Stimulated activated CD4-positive, alpha-beta T cell treated with anti-CD3 and anti-CD28 coated beads, Interleukin-2, amount 100 ng/mL, for 48 hours (primary cell): ENCODE measurements at regions not wholly inside any gene's neighbourhood (a gene's known extent, or its start where the extent isn't known, plus 50 kb on each side); places are given as distances from the start of the nearest gene placed in this dataset.
"Not testable (repeated sequence)": the region's sequence is repeated elsewhere in the genome, so short reads cannot be mapped to it uniquely, and the experiment has no call there.

Experiments
- DNase-seq, 2 donors: peaks; one replicate each; pipeline ENCODE4 v3.0.0-alpha.2; 2020

DNA sequence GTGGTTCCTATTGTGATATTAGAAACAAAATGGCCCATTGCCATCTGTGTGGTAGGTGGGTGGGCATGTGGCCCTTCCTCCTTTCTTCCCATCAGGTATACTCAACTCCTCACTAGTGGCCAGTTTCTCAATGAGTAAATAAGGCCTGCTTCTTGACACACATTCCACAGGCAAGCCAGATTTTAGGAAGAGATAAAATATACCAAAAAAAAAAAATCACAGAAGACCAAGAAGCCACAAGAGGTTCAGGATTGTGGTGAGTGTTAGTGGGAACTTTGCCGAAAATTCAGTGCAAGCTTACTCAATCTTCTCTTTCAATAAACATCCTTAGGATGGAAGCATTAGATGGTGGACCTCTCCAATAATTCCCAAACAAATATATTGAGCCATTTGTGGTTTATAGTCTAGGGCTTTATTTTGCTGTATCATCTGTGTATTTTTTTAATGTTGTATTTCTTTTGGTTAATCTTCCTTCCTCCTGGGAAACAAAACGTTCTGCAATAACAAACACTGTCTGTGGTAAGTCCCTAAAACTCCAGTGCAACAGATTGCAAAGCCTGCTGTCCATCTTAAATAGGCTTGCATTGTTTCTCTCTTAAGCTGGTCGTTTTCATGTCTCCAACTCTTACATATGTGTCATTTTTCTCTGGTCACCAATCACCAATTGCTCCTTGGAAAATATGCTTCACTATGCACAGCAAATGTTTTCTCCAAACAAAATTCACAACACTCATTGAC lies 289.9 kb upstream of the KITLG start:
- no peak for DNase-seq

DNA sequence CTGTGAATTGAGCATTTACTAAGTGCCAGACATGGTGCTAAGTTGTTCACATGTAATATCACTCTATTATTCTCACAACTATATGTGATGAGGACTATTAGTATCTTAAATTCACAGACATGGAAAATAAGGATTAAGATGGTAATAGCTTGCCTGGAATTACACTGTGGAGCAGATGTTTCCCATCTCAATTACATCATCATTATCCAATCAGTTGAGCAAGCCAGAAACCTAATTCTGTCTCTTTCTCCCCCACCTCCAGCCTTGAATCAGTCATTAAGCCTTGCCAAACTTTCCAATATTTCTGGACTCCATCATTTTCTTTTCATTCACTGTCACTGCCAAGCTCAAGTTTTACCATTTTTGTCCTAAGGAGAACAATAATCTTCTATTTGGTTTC lies 287.8 kb upstream of the KITLG start:
- DNase-seq = no peak

DNA sequence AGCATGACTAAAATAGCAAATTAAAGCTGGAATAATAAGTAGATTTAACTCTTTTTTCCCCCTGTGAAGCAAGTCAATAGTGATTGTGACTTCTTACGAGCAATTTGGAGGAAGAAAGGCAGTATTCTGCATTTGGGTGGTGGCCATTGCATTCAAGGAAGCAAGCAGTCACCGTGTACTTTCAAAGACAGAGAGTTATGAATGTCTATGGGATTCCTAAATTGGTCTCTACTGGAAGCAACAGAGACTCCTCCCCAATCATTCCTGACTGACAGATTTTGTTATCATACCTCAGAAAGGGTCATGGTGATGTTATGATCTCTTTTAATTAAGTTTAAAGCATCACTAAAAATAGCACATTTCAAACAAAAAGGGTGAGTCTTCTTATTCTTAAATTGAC lies 287.2 kb upstream of the KITLG start:
- DNase-seq = no peak

DNA sequence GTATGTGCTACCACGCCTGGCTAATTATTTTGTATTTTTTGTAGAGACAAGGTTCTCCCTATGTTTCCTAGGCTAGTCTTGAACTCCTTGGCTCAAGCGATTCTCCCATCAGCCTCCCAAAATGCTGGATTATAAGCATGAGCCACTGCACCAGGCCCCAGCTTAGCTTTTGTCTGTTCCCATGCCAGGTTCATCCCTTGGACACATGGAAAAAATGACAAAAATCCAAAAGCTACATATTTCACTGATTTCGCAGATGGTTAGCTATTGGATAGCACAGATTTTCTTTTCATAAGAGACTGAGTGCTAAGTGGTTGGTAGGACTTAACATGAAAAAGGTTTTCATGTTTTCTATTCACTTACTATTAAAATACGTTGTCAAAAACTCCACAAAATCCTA lies 286.6 kb upstream of the KITLG start:
- DNase-seq = no peak

DNA sequence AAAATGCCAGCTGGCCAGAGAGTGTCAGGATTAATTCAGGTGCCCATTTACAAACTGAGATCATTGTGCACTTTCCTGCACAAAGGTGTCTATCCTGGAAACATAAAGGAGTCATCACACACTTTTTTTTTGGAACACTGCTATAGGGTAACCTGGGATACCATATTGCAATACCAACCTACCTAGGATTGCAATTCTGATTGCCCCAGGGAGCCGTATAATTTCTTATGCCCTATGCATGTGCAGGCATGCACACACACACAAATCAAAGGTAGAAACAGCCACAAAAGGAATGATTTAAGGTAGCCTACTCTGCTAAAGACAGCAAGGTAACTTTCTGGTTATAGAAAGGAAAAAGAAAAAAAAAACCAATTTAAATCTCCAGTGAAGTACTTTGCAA lies 285.3 kb upstream of the KITLG start:
- no peak for DNase-seq

DNA sequence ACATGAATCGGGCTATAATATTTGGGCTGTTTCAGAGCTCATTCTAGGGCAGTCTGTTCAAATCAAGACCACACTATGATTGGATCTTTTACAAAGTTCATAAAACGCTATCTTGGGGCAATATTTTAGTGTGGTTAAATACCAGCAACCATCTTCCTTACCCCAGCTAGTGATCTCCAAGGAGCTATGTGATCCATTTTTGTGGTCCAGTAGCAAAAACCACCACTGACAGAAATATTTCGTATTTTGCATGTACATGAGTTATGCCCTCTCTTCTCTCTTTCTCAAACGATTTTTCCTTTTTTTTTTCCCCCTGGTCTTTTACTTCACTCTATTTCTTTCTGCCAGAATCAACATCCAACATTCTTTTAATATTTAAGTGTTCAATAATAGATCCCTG lies 280.6 kb upstream of the KITLG start:
- DNase-seq = no peak

DNA sequence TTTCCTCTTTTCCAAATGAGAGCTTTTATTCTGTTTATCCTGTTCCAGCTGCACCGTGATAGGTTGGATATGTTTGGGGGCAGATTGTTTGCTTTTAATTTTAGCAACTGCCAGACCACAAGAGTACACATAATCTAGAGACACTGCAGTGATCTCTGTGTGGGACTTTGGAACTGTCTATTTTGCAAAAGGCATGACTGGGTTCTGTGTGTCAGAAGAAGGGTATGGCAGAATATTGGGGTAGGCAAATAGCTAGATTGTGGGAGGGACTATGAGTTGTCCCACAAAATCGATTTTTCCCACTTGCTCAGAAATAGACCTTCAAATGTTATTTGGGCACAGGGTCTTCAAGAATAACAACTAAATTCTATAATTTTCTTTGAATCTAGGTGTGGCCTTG lies 275.9 kb upstream of the KITLG start:
- no peak for DNase-seq

DNA sequence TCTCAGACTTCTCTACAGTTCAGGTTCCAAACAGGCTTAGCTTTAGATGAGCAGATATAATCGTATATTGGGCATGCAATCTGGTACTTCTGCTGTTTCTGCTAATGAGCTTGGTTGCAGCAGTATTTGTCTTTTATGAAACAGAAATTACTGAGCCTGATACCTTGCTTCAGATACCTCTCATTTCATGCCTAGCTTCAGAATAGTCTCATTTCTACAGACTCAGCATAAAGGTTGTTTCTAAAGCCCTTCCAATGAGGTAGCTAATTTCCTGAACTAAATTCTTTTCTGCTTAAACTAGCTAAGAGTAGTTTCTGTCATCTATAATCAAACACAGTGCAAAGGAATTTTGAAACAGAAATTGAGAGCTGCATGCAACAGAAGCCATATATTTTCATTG lies 275.0 kb upstream of the KITLG start:
- no peak for DNase-seq

DNA sequence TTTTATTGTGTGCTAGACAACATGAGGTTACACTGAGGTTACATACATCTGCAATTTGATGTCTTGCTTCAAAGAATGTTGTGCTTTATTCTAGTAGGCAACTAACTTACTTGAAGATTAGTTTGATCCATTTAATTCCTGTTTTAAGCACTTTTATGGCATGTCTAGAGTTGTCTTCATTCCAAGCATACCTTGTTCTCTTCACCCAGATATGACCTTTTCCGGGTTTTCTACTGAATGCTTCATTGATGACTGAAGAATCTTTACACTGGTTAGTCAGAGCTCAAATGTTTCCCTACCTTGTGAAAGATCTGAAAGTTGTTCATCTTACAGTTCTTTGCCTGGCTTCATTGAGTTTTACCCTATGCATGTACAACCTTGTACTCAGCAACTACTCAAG lies 274.0 kb upstream of the KITLG start:
- no peak for DNase-seq

DNA sequence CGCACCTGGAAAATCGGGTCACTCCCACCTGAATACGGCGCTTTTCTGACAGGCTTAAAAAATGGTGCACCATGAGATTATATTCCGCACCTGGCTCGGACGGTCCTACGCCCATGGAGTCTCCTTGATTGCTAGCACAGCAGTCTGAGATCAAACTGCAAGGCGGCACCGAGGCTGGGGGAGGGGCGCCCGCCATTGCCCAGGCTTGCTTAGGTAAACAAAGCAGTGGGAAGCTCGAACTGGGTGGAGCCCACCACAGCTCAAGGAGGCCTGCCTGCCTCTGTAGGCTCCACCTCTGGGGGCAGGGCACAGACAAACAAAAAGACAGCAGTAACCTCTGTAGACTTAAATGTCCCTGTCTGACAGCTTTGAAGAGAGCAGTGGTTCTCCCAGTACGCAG lies 267.0 kb upstream of the KITLG start:
- not testable (repeated sequence) for DNase-seq

DNA sequence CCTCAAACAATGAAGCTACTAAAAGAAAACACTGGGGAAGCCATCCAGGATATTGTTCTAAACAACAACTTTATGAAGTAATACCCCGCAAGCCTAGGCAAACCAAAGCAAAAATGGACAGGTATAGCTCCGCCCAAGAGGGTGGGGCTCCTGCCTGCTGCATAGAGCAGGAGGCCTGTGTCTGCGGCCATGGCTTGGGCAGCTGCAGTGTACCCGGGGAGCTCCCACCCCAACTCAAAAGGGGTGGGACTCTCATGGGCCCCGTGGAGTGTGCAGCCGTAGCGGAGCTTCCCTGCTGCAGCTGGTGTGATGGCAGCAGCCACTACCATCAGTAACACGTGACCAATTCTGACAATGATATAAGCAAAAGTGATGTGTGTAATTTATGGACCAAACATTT lies 264.2 kb upstream of the KITLG start:
- no peak for DNase-seq

DNA sequence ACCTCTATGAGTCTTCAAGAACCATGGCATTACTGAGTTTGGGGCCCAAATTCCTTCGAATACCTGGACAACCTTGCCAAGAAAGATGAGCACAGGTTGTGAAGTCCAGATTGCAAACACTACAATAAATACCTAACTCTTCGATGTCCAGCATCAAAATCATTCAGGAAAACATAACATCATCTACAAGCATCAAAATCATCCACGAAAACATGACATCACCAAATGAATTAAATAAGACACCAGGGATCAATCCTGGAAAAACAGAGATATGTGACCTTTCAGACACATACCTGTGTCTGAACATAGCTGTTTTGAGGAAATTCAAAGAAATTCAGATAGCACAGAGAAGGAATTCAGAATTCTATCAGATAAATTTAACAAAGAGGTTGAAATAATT lies 262.0 kb upstream of the KITLG start:
- no peak for DNase-seq

DNA sequence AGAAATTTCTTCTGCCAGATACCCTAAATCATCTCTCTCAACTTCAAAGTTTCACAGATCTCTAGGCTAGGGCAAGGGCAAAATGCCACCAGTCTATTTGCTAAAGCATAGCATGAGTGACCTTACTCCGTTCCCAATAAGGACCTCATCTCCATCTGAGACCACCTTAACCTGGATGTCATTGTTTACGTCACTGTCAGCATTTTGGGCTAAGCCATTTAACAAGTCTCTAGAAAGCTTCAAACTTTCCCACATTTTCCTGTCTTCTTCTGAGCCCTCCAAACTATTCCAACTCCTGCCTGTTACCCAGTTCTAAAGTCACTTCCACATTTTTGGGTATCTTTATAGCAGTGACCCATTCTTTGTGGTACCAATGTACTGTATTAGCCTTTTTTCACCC lies 259.2 kb upstream of the KITLG start:
- no peak for DNase-seq

DNA sequence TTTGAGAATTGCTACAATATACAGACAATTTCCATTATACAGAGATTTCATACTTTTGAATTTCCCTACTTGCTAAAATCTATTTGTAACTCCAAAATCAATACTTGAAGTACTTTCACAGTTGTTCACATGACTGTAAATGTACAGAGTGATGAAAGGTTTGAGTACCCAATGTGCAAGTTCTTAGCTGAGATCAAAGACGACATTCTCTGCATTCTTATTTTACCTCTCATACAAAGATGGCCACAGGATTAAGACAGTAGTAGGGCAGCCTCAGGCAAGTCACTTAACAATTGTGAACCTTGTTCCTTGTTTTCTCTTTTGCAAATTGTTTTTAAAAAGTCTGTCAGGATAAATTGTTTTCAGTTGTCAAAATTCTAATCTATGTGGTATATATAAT lies 255.9 kb upstream of the KITLG start:
- no peak for DNase-seq

DNA sequence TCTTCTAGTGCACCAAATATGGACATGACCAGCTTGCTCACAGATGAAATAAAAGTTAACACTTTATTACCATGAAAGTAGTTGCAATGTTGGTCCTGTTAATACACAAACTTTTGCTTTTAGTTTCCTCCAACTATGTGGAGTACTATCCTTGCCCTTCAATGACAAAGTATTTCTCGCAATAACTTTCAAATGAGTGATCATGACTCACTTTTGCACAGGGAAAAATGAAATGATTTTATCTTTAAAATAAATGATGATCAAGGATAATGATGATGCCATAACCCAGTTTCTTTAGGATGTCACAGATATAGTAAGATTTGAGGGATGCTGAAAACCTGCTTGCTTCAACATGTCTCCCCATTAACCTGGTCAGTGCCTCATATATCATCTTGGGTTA lies 254.0 kb upstream of the KITLG start:
- no peak for DNase-seq

DNA sequence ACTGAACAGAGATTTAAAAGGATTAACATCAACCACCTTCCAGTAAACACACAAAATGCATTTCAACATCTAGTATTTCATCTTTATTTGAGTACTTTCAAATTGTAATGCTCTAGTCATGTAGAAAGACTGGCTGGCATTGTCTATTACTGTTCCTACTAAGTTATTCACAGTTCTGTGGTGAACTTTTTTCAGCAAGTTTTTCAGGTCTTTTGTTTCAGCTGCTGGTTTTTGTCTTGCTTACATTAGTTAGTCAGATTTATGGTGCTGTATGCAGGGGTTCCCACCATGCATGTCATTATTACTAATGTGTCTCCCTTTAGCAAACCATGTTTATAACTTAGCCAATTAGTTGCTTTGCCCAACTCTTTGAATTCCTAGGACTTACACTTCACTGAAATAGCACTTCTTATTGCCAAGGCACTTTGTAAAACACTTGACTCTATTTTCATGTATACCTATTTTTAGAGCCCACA lies 253.4 kb upstream of the KITLG start:
- DNase-seq = no peak

DNA sequence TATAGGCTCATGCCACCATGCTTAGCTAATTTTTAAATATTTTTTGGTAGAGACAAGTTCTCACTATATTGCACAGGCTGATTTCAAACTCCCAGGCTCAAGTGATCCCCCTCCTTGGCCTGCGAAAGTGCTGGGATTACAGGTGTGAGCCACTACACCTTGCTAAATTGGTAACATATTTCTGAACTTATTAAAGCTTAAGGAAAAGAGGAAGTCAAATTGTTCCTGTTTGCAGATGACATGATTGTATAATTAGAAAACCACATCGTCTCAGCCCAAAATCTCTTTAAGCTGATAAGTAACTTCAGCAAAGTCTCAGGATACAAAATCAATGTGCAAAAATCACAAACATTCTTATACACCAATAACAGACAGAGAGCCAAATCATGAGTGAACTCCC lies 248.3 kb upstream of the KITLG start:
- DNase-seq = not testable (repeated sequence)

DNA sequence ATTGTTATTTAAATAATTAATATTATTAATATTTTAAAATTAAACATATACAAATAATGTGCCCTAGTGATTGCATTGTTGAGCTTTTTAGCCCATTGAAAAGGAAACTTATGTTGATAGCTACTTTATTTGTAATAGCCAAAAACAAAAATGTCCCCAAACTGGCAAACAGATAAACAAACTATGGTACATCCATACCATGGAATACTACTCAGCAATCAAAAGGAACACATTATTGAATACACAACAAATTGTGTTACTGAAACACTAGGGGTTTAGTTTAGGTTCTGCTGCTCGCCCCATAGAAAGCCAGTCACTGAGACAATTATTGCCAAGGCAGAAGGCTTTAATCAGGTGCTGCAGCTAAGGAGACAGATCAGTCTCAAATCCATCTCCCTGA lies 239.7 kb upstream of the KITLG start:
- DNase-seq = no peak

DNA sequence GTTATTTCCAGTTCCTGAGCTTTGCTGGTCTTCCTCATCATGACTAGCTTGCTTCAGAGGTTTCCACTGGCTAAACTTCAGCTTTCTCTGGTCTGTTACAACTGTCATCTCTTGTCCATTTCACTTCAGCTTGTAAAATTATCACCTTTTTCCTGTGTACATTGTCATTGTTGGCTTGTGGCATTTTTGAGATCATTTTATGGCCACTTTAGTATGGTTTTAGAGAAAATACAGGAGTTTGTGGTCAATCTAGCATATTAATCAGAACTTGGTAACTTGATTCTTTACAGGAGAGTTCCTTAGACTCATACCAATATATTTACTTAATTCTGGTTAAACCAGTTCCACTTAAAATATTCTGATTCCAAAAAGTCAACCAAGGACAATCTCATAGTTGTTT lies 235.9 kb upstream of the KITLG start:
- no peak for DNase-seq

DNA sequence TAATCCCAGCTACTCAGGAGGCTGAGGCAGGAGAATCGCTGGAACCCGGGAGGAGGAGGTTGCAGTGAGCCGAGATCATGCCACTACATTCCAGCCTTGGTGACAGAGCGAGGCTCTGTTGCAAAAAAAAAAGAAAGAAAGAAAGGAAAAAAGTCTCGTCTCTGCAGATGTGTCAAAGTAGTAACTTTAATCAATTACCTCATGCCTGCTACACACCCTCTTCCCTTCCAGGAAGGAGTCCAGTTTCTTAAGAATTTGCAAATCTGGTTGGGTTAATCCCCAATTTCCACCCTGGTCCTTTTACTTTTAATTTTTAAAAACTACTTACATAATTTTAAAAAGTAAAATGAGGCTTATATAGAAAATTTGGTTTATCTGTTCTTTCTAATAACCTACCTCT lies 234.5 kb upstream of the KITLG start:
- no peak for DNase-seq

DNA sequence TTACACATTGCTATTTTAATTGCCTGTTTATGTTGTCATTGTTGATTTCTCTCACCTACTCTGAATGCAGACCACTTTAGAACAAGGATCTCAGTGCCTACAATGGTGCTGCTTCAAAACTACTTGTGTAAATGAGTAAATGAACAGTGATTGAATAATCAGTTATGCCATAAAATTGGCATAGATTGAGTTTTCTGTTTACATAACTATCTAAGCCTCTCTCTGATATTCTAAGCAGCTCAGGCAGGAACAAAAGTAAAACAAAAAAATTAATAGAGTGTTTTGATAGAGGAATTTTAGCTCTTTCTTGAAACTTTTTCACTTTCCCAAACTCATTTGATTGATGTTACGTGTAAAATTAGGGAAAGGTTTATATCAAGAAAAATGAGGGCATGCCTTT lies 232.3 kb upstream of the KITLG start:
- no peak for DNase-seq

DNA sequence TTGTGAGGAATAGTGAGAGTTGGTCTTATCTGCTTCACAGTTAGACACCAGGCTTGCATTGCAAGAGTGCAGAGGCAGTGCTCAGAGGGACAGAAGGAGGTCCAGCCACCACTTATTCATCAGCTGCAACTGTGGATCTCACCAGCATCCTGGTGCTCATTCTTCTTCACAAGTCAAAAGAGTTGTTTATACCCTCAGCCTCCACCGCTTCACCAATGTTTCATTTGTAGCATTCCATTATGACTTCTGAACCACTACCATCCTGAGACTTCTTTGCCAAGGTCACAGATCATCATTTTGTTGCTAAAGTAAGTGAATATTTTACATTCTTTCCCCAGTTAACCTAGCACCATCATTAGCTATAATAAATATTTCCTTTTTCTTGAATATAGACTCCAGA lies 230.5 kb upstream of the KITLG start:
- no peak for DNase-seq

DNA sequence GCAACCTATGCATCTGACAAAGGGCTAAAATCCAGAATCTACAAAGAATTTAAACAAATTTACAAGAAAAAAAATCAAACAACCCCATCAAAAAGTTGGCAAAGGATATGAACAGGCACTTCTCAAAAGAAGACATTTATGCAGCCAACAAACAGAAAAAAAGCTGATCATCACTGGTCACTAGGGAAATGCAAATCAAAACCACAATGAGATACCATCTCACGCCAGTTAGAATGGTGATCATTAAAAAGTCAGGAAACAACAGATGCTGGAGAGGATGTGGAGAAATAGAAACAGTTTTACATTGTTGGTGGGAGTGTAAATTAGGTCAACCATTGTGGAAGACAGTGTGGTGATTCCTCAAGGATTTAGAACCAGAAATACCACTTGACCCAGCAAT lies 229.6 kb upstream of the KITLG start:
- DNase-seq = not testable (repeated sequence)

DNA sequence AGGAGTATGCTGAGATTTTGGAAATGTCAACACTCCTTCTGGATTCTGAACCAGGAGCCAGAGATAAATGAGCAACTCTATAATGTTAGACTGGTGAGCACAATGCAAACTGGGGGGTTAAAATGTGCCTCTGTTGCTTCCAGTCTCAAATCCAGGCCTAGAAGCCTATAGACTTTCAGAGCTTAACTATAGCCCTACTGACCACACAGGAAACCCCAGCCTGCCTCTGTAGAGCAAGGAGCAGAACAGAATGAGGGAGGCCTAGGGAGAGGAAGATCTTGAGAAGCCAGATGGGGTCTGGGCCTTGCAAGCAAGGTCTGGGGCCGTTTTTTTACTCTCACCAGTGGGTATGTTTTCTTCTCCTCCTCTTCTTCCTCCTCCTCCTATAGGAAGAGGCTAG lies 225.4 kb upstream of the KITLG start:
- DNase-seq = no peak

DNA sequence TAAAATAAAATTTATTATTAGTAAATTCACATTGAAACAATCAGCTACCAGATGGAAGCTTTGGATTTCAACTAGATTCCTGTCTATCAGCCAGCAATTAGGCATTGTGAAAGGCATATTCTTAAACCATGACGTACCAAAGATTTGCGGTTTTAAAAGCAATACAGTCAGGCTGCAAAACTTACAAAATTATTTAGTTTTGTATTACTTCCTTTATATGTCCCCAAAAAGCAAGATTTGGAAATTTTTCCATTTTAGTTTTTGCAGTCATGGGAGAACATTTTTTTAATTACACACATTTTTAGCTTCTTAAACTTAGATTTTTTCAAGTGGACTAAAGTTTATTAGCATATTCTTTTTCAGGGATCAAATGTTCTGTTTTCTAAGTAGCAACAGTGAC lies 225.0 kb upstream of the KITLG start:
- DNase-seq = no peak
